K562 (cell line): ENCODE measurements at regions not wholly inside any gene's neighbourhood (a gene's known extent, or its start where the extent isn't known, plus 50 kb on each side); places are given as distances from the start of the nearest gene placed in this dataset.
A peak's percentile ranks its signal among the peaks of the same experiment; 100 is the strongest.
"Not testable (repeated sequence)": the region's sequence is repeated elsewhere in the genome, so short reads cannot be mapped to it uniquely, and the experiment has no call there.

Source experiments
- ATAC-seq: fragments of 200-7000 bp; cut with Tn5 transposase; 3 replicates; pipeline ENCODE4 v1.9.1; 2020; ENCODE audit warnings: moderate library complexity
- BruUV-seq: library from RNA; stranded (reverse); fragments of 400-500 nt; replicated peaks from 2 replicates; lab custom pipeline; 2021; lab: Mats Ljungman, UMichigan
- CTCF ChIA-PET: fragments of 300-600 bp; formaldehyde crosslinking; extraction: SDS; loops from one replicate; lab custom pipeline; 2021; ENCODE audit warnings: low intra/inter-chr PET ratio; lab: Yijun Ruan, JAX
- POLR2A ChIA-PET: fragments of 300-600, 350-650 bp; sonication (Branson Sonifier 250); formaldehyde crosslinking; extraction: SDS; loops from one replicate; lab custom pipeline; 2021; ENCODE audit warnings: antibody characterized with exemption, inconsistent platforms; lab: Yijun Ruan, JAX
- DNase-seq, 4 experiments: peaks; one replicate each; pipeline versions ENCODE4 v3.0.0 to v3.0.0-alpha.2; 2011 to 2018; ENCODE audit warnings: low spot score in 3 of 4, mixed read lengths in 3 of 4; ENCODE audit errors: extremely low read depth in 1 of 4
- FAIRE-seq: peaks from 2 replicates; lab custom pipeline; 2011; peaks lifted over from hg19 to GRCh38; lab: Jason Lieb, UNC
- H2AFZ ChIP-seq: 2 replicates; pipeline ENCODE4 v1.6.0; 2011; ENCODE audit warnings: low read depth, low read length, control low read depth, inconsistent platforms
- H3K27ac ChIP-seq: fragments of 200-600 bp; 3 replicates; pipeline ENCODE4 v1.8.0; 2011; ENCODE audit warnings: low read depth, mild to moderate bottlenecking, control low read depth, inconsistent platforms, low read length, moderate library complexity, mixed read lengths; ENCODE audit errors: extremely low read depth
- H3K27me3 ChIP-seq, 2 experiments: fragments of 300-600 bp in 1 of 2; 2 replicates in 1 of 2; 3 replicates in 1 of 2; pipeline versions ENCODE4 v1.6.0 to v1.8.0; 2011; ENCODE audit warnings: inconsistent platforms in 2 of 2, low read length in 2 of 2, mild to moderate bottlenecking in 1 of 2, mixed read lengths in 1 of 2, moderate library complexity in 1 of 2; ENCODE audit not compliant: control insufficient read depth in 2 of 2, insufficient read depth in 2 of 2
- H3K36me3 ChIP-seq: fragments of 300-600 bp; 3 replicates; pipeline ENCODE4 v1.8.0; 2011; ENCODE audit warnings: mild to moderate bottlenecking, low read length, inconsistent platforms; ENCODE audit not compliant: control insufficient read depth, insufficient read depth
- H3K4me1 ChIP-seq, 2 experiments: fragments of 200-600 bp in 1 of 2; replicated peaks in 1 of 2; 2 replicates in 1 of 2; 3 replicates in 1 of 2; pipeline versions ENCODE4 v1.5.1 to v1.8.0; 2011; ENCODE audit warnings: inconsistent platforms in 2 of 2, low read length in 2 of 2, mild to moderate bottlenecking in 1 of 2, mixed read lengths in 1 of 2, moderate library complexity in 1 of 2; ENCODE audit not compliant: control insufficient read depth in 2 of 2, insufficient read depth in 2 of 2
- H3K4me2 ChIP-seq: 2 replicates; pipeline ENCODE4 v1.6.1; 2011; ENCODE audit warnings: low read length, control low read depth, inconsistent platforms, mixed read lengths; ENCODE audit not compliant: insufficient read depth
- H3K4me3 ChIP-seq: fragments of 200-600 bp; sonication (generic), shearing (Covaris generic); 2 replicates; pipeline ENCODE4 v1.5.1; 2016; ENCODE audit warnings: control low read depth, inconsistent platforms
- H3K79me2 ChIP-seq: fragments of 200-600 bp; 3 replicates; pipeline ENCODE4 v1.8.0; 2011; ENCODE audit warnings: low read length, inconsistent platforms; ENCODE audit not compliant: control insufficient read depth, insufficient read depth
- H3K9ac ChIP-seq, 2 experiments: 2 replicates each; pipeline versions ENCODE4 v1.6.0 to v1.6.1; 2011; ENCODE audit warnings: low read depth in 2 of 2, low read length in 2 of 2, control low read depth in 1 of 2, inconsistent platforms in 1 of 2, mild to moderate bottlenecking in 1 of 2, mixed read lengths in 1 of 2; ENCODE audit not compliant: insufficient read depth in 1 of 2
- H3K9me1 ChIP-seq: one replicate; pipeline ENCODE4 v1.6.0; 2011; ENCODE audit warnings: inconsistent platforms, mild to moderate bottlenecking, low read length, moderate library complexity; ENCODE audit not compliant: control insufficient read depth, insufficient read depth
- H3K9me3 ChIP-seq: replicated peaks from 2 replicates; pipeline ENCODE4 v1.5.1; 2011; ENCODE audit warnings: low read depth, low read length, inconsistent platforms; ENCODE audit not compliant: control insufficient read depth, insufficient read depth
- H4K20me1 ChIP-seq: replicated peaks from 2 replicates; pipeline ENCODE4 v1.6.1; 2011; ENCODE audit warnings: low read length, inconsistent platforms, mixed read lengths; ENCODE audit not compliant: control insufficient read depth, insufficient read depth
- C11orf30 ChIP-seq: fragments of 450-650 bp; IDR thresholded peaks from 2 replicates; pipeline ENCODE4 v1.6.1; 2016; ENCODE audit warnings: low read depth, mild to moderate bottlenecking
- FOXJ2 ChIP-seq: fragments of 200-800 bp; sonication (Bioruptor generic); IDR thresholded peaks from 2 replicates; pipeline ENCODE4 v1.6.1; 2016; ENCODE audit warnings: missing genetic modification characterization, missing compliant biosample characterization
- GABPA ChIP-seq: fragments of 200-800 bp; sonication (Bioruptor generic); conservative IDR thresholded peaks from 2 replicates; pipeline ENCODE4 v1.6.1; 2016; ENCODE audit warnings: low read depth, missing genetic modification characterization, missing compliant biosample characterization
- MAFF ChIP-seq: IDR thresholded peaks from 2 replicates; pipeline ENCODE4 v1.6.1; 2012; ENCODE audit warnings: low read length, improper control_type of control experiment
- MTA2 ChIP-seq: fragments of 450-650 bp; IDR thresholded peaks from 2 replicates; pipeline ENCODE4 v1.6.1; 2016; ENCODE audit warnings: low read depth
- ZNF75A ChIP-seq: fragments of 450-650 bp; formaldehyde crosslinking; IDR thresholded peaks from 2 replicates; pipeline ENCODE4 v1.4.0; 2020; ENCODE audit warnings: mild to moderate bottlenecking
- WGBS: fragments of 100-300 bp; shearing (Covaris generic); methylation state at CpG from one replicate; pipeline ENCODE4 v1.1.6; 2016; ENCODE audit warnings: low coverage, mixed read lengths; ENCODE audit not compliant: insufficient coverage; ENCODE audit errors: missing lambda C conversion rate; 5-methylcytosine and 5-hydroxymethylcytosine counted together
- in situ Hi-C: fragments of 300-500 bp; cut with MboI; formaldehyde crosslinking; loops from 4 replicates; pipeline ENCODE4 v1.15.0; 2018; ENCODE audit warnings: inconsistent platforms, mixed read lengths
- intact Hi-C: fragments of 100-400 bp; cut with micrococcal nuclease; formaldehyde crosslinking; loops from 2 replicates; pipeline ENCODE4 v1.14.2; 2022
- TF ChIP-seq, protein P1 (sequence below): fragments of 450-650 bp; IDR thresholded peaks from 2 replicates; pipeline ENCODE4 v1.6.1; 2016; ENCODE audit warnings: antibody characterized with exemption
- TF ChIP-seq, protein P2 (sequence below): fragments of 250-450 bp; sonication (Bioruptor Pico); IDR thresholded peaks from 2 replicates; pipeline ENCODE4 v1.4.0; 2020; ENCODE audit warnings: mild to moderate bottlenecking, moderate library complexity

DNA sequence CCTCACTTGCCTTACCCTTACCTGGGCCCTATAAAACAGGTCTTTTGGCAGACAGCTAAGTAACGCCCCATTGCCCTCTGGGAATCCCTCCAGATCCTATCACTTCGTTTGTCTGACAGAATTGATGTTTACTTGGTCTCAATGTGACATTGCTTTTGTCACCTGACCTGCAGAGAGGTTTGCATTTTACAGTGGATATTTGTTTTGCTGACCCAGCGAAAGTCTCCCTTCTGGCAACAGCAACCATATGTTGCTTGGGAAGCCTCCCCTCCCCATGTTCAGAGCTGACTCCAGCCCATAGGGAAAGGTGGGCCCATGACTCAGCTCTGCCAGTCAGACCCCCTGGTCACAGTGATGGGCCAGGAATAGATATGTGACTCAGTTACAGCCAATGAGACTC, 54.0 kb upstream of the LARP1 start (continued):
- TF ChIP-seq, protein P1, sequence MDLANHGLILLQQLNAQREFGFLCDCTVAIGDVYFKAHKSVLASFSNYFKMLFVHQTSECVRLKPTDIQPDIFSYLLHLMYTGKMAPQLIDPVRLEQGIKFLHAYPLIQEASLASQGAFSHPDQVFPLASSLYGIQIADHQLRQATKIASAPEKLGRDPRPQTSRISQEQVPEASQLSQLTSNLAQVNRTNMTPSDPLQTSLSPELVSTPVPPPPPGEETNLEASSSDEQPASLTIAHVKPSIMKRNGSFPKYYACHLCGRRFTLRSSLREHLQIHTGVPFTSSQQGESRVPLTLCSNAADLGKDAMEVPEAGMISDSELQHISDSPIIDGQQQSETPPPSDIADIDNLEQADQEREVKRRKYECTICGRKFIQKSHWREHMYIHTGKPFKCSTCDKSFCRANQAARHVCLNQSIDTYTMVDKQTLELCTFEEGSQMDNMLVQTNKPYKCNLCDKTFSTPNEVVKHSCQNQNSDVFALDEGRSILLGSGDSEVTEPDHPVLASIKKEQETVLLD, result no peak
- TF ChIP-seq MAFF, result peak; percentile 92
- no peak for TF ChIP-seq ZNF75A (CRISPR knock-in tag)
- TF ChIP-seq FOXJ2 (tag), result 0 out of 2 replicates have a peak, but pooled peaks have one; percentile 42
- TF ChIP-seq, protein P2, sequence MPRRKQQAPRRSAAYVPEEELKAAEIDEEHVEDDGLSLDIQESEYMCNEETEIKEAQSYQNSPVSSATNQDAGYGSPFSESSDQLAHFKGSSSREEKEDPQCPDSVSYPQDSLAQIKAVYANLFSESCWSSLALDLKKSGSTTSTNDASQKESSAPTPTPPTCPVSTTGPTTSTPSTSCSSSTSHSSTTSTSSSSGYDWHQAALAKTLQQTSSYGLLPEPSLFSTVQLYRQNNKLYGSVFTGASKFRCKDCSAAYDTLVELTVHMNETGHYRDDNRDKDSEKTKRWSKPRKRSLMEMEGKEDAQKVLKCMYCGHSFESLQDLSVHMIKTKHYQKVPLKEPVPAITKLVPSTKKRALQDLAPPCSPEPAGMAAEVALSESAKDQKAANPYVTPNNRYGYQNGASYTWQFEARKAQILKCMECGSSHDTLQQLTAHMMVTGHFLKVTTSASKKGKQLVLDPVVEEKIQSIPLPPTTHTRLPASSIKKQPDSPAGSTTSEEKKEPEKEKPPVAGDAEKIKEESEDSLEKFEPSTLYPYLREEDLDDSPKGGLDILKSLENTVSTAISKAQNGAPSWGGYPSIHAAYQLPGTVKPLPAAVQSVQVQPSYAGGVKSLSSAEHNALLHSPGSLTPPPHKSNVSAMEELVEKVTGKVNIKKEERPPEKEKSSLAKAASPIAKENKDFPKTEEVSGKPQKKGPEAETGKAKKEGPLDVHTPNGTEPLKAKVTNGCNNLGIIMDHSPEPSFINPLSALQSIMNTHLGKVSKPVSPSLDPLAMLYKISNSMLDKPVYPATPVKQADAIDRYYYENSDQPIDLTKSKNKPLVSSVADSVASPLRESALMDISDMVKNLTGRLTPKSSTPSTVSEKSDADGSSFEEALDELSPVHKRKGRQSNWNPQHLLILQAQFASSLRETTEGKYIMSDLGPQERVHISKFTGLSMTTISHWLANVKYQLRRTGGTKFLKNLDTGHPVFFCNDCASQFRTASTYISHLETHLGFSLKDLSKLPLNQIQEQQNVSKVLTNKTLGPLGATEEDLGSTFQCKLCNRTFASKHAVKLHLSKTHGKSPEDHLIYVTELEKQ (CRISPR knock-in tag), result no peak
- no peak for TF ChIP-seq MTA2
- peak; percentile 95 for TF ChIP-seq C11orf30
- TF ChIP-seq GABPA, result no peak

DNA sequence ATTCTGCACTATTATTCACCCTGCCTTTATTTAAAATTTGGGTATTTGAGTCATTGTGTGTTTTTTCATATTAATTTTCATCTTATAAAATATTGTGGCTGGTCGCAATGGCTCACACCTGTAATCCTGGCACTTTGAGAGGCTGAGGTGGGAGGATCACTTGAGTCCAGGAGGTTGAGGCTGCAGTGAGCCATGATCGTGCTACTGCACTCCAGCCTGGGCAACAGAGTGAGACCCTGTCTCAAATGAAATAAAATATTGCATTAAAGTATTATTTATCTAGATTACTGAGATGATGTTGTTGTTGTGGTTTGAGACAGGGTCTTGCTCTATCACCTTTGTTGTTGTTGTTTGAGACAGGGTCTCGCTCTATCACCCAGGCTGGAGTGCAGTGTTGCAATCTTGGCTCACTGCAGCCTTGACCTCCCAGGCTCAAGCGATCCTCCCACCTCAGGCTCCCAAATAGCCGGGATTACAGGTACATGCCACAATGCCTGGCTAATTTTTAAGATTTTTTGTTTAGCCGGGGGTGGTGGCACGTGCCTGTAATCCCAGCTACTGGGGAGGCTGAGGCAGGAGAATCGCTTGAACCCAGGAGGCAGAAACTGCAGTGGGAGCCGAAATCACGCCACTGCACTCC, 54.8 kb upstream of the LARP1 start:
- H3K27ac ChIP-seq, FAIRE-seq, H3K9ac ChIP-seq, H3K36me3 ChIP-seq, DNase-seq, H3K9me1 ChIP-seq, H3K4me2 ChIP-seq, H3K27me3 ChIP-seq, ATAC-seq, H4K20me1 ChIP-seq, BruUV-seq, H2AFZ ChIP-seq, H3K9me3 ChIP-seq, H3K4me1 ChIP-seq, H3K4me3 ChIP-seq, H3K79me2 ChIP-seq, in situ Hi-C loops, intact Hi-C loops: not testable (repeated sequence)
- ChIA-PET POLR2A (interaction anchor here (1.0 kb wide), 1 partner anchor 12 kb away, joined by 4 read pairs; no protein-coding TSS in a partner anchor), CTCF (interaction anchor here (0.6 to 0.7 kb wide), 2 partner anchors 9 to 27 kb away, joined by 3 to 5 read pairs; no protein-coding TSS in a partner anchor)
- 41% methylated on average over 10 of the region's 10 CpGs for WGBS
